ENCODE measurements at regions not wholly inside any gene's neighbourhood (a gene's known extent, or its start where the extent isn't known, plus 50 kb on each side); places are given as distances from the start of the nearest gene placed in this dataset.

DNA sequence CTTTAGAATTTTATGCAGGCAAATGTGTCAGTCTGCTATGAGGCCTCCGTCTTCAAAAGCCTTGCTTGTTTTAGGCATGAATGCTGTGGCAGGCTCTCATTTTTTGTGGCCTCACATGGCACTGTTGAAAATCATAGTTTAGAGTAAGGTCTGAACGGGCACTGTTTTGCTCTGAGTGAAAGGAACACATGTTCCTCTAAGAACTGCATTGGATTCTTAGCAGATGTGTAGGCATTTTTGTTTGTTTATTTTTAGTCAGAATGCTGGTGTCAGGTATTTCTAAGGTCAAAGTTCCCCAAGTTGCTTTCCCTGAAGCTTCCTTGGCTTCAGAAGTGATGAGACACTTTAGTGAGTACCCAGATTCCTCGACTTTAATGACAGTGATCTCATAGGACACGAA is 173.7 kb downstream of the HS3ST3B1 start:
- no peak for DNase-seq (ENCODE audit: low read depth)
- H3K4me3 ChIP-seq (ENCODE audit: low read depth, low read length), result no peak overlapping the region
- TF ChIP-seq, protein P1, sequence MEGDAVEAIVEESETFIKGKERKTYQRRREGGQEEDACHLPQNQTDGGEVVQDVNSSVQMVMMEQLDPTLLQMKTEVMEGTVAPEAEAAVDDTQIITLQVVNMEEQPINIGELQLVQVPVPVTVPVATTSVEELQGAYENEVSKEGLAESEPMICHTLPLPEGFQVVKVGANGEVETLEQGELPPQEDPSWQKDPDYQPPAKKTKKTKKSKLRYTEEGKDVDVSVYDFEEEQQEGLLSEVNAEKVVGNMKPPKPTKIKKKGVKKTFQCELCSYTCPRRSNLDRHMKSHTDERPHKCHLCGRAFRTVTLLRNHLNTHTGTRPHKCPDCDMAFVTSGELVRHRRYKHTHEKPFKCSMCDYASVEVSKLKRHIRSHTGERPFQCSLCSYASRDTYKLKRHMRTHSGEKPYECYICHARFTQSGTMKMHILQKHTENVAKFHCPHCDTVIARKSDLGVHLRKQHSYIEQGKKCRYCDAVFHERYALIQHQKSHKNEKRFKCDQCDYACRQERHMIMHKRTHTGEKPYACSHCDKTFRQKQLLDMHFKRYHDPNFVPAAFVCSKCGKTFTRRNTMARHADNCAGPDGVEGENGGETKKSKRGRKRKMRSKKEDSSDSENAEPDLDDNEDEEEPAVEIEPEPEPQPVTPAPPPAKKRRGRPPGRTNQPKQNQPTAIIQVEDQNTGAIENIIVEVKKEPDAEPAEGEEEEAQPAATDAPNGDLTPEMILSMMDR (IDR thresholded peaks at IDR 0.05; ENCODE audit: control insufficient read depth, extremely low read depth, insufficient read depth), result no peak

DNA sequence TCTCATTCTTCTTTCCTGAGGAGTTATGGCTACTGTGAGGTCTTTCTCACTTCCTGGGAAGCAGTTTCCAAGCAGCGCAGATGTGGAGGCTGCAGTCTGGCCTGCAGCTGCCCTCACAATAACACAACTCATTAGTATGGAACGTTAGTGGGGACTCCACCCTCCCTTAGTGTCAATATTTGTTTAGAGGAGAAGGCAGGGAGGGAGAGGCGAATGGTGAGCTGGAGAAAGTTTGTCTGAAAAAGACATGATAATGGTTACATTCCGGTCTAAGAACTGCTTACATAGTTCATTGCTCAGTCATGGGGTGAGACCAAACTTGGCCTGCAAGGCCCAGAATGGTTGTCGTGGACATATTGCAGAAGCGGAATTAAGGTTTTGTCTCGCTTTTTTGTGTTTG is 170.2 kb downstream of the HS3ST3B1 start:
- DNase-seq (ENCODE audit: low read depth), result no peak
- no peak overlapping the region for H3K4me3 ChIP-seq (ENCODE audit: low read depth, low read length)

DNA sequence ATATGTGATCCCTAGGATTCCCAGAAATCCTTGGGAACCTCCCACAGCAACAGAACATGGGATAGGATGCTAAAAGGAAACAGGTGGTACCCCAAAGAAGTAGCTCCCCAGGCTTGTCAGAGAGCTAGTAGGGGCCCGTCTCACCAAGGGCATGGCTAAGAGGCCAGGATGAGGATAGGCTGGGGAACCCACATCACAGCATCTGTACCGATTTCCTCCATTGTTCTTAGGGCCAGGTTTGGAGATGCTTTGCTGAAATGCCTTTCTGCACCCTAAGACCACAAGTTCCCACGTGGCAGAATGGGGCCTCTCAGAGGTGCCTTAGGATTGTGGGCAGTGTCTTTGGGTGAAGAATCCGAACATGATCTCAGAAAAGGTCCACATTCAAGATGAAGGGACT is 169.5 kb downstream of the HS3ST3B1 start:
- no peak for DNase-seq (ENCODE audit: low read depth)
- TF ChIP-seq, protein P1 (IDR thresholded peaks at IDR 0.05; ENCODE audit: control insufficient read depth, extremely low read depth, insufficient read depth), result no peak

More for the DNA sequence above, 170.2 kb downstream of the HS3ST3B1 start:
- TF ChIP-seq, protein P1 (IDR thresholded peaks at IDR 0.05; ENCODE audit: control insufficient read depth, extremely low read depth, insufficient read depth), result no peak

DNA sequence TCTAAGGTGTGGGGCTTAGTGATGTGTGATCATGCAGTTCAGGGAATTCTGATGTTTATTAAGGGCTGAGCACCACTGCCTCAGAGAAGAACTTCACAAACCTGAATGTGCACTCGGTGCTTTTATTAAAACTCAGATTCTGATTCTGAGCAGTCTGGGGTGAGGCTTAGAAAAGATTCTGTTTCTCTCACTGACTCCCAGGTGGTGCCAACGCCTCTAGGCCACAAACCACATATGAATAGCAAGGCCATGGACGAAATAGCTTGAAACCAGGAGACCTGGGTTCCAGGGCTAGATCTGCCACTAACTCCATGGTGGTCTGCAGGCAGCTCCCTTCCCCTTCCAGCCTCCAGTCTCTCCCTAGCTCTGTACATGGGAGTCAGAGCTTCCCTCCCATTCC is 169.1 kb downstream of the HS3ST3B1 start:
- H3K4me3 ChIP-seq (ENCODE audit: low read depth, low read length), result no peak overlapping the region
- TF ChIP-seq, protein P1 (IDR thresholded peaks at IDR 0.05; ENCODE audit: control insufficient read depth, extremely low read depth, insufficient read depth), result no peak

More for the DNA sequence above, 169.5 kb downstream of the HS3ST3B1 start:
- no peak overlapping the region for H3K4me3 ChIP-seq (ENCODE audit: low read depth, low read length)

DNA sequence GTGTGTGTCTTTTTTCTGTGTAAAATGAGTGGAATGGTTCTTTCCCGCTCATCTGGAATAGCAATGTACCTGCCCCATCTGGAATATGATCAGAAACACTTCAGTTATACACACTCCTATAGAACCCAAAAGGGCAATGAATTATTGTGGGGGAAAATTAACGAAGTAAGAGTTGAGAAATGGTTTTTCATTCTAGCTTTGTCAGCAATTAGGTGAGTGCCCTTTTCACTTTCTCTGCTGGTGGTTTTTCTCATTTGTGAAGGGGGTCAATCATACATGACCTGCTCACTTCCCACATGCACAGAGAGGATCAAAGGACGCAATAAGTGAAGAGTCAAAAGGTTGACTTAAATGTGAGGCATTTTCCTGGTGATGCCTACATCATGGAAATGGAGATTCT is 168.0 kb downstream of the HS3ST3B1 start:
- TF ChIP-seq, protein P1 (IDR thresholded peaks at IDR 0.05; ENCODE audit: control insufficient read depth, extremely low read depth, insufficient read depth), result no peak
- no peak overlapping the region for H3K4me3 ChIP-seq (ENCODE audit: low read depth, low read length)
- DNase-seq (ENCODE audit: low read depth), result no peak

More for the DNA sequence above, 169.1 kb downstream of the HS3ST3B1 start:
- no peak for DNase-seq (ENCODE audit: low read depth)

DNA sequence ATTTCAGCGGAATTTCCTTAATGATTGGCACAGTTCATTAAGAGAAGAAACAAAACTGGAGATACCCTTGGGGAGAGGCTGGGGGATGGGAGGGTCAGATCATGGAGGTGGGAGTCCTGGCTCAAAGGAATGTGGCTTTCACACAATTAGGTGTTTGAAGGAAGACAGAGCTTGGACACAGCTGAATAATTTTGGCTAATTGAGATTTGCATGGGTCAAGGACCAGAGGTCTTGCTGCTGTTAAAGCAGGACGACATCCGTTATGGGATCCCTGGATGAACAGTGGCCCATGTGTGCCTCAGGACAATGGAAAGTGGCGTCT is 160.3 kb downstream of the HS3ST3B1 start:
- no peak overlapping the region for H3K4me3 ChIP-seq (ENCODE audit: low read depth, low read length)
- TF ChIP-seq, protein P1 (IDR thresholded peaks at IDR 0.05; ENCODE audit: control insufficient read depth, extremely low read depth, insufficient read depth), result no peak
- no peak for DNase-seq (ENCODE audit: low read depth)

DNA sequence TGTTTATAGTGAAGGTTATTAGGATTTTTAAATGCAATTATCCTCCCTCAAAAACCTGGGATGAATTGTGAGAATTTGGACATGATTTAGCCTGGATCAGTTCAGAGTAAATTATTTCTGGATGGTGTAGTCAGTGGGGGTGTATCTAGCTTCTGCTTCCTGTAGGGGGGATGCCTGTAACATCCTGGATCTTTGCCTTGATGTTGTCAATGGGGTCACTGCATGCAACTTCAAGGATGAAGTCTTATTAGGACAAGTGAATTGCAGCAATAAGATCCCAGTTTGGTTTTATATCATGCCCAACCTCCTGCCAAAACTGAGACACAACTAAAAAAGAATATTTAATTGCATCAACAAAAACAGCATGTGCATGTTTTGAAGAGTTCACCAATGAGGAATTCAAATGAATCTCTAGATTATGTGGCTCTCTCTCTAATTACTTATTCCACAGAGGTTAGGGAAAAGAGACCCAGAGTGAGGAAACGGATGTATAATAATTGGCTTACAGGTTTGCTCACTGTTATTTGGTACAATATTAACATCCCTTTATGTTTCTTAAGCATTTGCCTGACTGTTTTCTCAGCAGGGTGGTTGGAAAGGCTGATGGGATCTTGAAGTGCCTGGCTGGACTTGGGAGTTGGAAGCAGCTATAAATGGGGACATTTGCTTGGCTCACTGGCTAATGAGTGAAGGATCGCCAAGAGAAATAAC is 159.8 kb downstream of the HS3ST3B1 start:
- TF ChIP-seq, protein P1 (IDR thresholded peaks at IDR 0.05; ENCODE audit: control insufficient read depth, extremely low read depth, insufficient read depth), result no peak
- H3K4me3 ChIP-seq (ENCODE audit: low read depth, low read length), result no peak overlapping the region
- no peak for DNase-seq (ENCODE audit: low read depth)
